HG03521 (cell line): ENCODE measurements at regions not wholly inside any gene's neighbourhood (a gene's known extent, or its start where the extent isn't known, plus 50 kb on each side); places are given as distances from the start of the nearest gene placed in this dataset.

Experiments
- ATAC-seq: cut with Tn5 transposase; IDR thresholded peaks from one replicate; pipeline ENCODE4 v1.9.1; 2021; ENCODE audit warnings: mild to moderate bottlenecking, moderate library complexity; ENCODE audit not compliant: unreplicated experiment

GRCh38 chr13:76029706-76030105, 393.6 kb downstream of the LMO7 start:
- no peak for ATAC-seq

GRCh38 chr13:76029088-76029487, 393.0 kb downstream of the LMO7 start:
- ATAC-seq: no peak

GRCh38 chr13:76027131-76027530, 391.0 kb downstream of the LMO7 start:
- no peak for ATAC-seq

- ATAC-seq: no peak
Observed at GRCh38 chr13:76025392-76025791, 389.3 kb downstream of the LMO7 start.

- ATAC-seq: no peak
Observed at GRCh38 chr13:76024151-76024550, 388.0 kb downstream of the LMO7 start.

- no peak for ATAC-seq
Observed at GRCh38 chr13:76023652-76024051, 387.5 kb downstream of the LMO7 start.

GRCh38 chr13:76020421-76020955, 384.4 kb downstream of the LMO7 start:
- ATAC-seq: no peak

- no peak for ATAC-seq
Observed at GRCh38 chr13:76019421-76020044, 383.4 kb downstream of the LMO7 start.

- ATAC-seq: no peak
Observed at GRCh38 chr13:76017861-76018556, 381.9 kb downstream of the LMO7 start.

- peak; percentile 86 for ATAC-seq
Observed at GRCh38 chr13:76016799-76017400, 380.8 kb downstream of the LMO7 start.

GRCh38 chr13:76014406-76015318, 378.5 kb downstream of the LMO7 start:
- no peak for ATAC-seq

GRCh38 chr13:76012091-76012721, 376.1 kb downstream of the LMO7 start:
- ATAC-seq: no peak

- ATAC-seq: no peak
Observed at GRCh38 chr13:76009267-76009890, 373.2 kb downstream of the LMO7 start.

GRCh38 chr13:76004416-76004815, 368.3 kb downstream of the LMO7 start:
- no peak for ATAC-seq

- no peak for ATAC-seq
Observed at GRCh38 chr13:76000131-76000530, 364.0 kb downstream of the LMO7 start.

GRCh38 chr13:75996582-75996981, 360.5 kb downstream of the LMO7 start:
- no peak for ATAC-seq

- no peak for ATAC-seq
Observed at GRCh38 chr13:75995966-75996365, 359.8 kb downstream of the LMO7 start.

- no peak for ATAC-seq
Observed at GRCh38 chr13:75993823-75994222, 357.7 kb downstream of the LMO7 start.

GRCh38 chr13:75993241-75993640, 357.1 kb downstream of the LMO7 start:
- ATAC-seq: no peak

GRCh38 chr13:75986818-75987217, 350.7 kb downstream of the LMO7 start:
- ATAC-seq: peak; percentile 92
